Endothelial cell of umbilical vein (primary cell): ENCODE measurements at regions not wholly inside any gene's neighbourhood (a gene's known extent, or its start where the extent isn't known, plus 50 kb on each side); places are given as distances from the start of the nearest gene placed in this dataset.

Experiments used
- BruUV-seq: library from RNA; stranded (reverse); fragments of 400-500 nt; replicated peaks from 2 replicates; lab custom pipeline; 2021; lab: Mats Ljungman, UMichigan
- CTCF ChIA-PET: fragments of 300-600, 350-600 bp; sonication (Branson Sonifier 250); formaldehyde crosslinking; loops from one replicate; lab custom pipeline; 2021; ENCODE audit warnings: antibody characterized with exemption, inconsistent platforms; lab: Charles Lee
- POLR2A ChIA-PET: fragments of 300-600, 350-600 bp; sonication (Branson Sonifier 250); formaldehyde crosslinking; loops from one replicate; lab custom pipeline; 2021; ENCODE audit warnings: antibody characterized with exemption, inconsistent platforms; lab: Charles Lee
- DNase-seq: peaks from one replicate; pipeline ENCODE4 v3.0.0-alpha.2; 2011; ENCODE audit warnings: low read depth, low spot score
- FAIRE-seq: peaks from 2 replicates; lab custom pipeline; 2011; peaks lifted over from hg19 to GRCh38; lab: Jason Lieb, UNC
- H2AFZ ChIP-seq: 2 replicates; pipeline ENCODE4 v1.6.0; 2012; ENCODE audit warnings: low read depth, low read length, control low read depth, inconsistent platforms
- H3K27ac ChIP-seq: 2 replicates; pipeline ENCODE4 v1.5.1; 2011; ENCODE audit warnings: low read depth, mild to moderate bottlenecking, control low read depth, low read length, moderate library complexity; ENCODE audit not compliant: insufficient read depth
- H3K27me3 ChIP-seq, 2 experiments: 2 replicates each; pipeline versions ENCODE4 v1.6.0 to v1.6.1; 2011; ENCODE audit warnings: low read length in 2 of 2, mixed read lengths in 1 of 2; ENCODE audit not compliant: control insufficient read depth in 2 of 2, insufficient read depth in 2 of 2
- H3K36me3 ChIP-seq, 2 experiments: 2 replicates in 1 of 2; 3 replicates in 1 of 2; pipeline ENCODE4 v1.5.1; 2011; ENCODE audit warnings: low read length in 2 of 2, mild to moderate bottlenecking in 1 of 2, moderate library complexity in 1 of 2; ENCODE audit not compliant: control insufficient read depth in 2 of 2, insufficient read depth in 2 of 2; ENCODE audit errors: extremely low read depth in 1 of 2
- H3K4me1 ChIP-seq: 3 replicates; pipeline ENCODE4 v1.5.1; 2011; ENCODE audit warnings: mild to moderate bottlenecking, low read length; ENCODE audit not compliant: control insufficient read depth, insufficient read depth; ENCODE audit errors: extremely low read depth
- H3K4me2 ChIP-seq: 2 replicates; pipeline ENCODE4 v1.6.1; 2011; ENCODE audit warnings: low read length, control low read depth, mixed read lengths; ENCODE audit not compliant: insufficient read depth
- H3K4me3 ChIP-seq, 3 experiments: fragments of 200-600 bp in 1 of 3; sonication (generic), shearing (Covaris generic) in 1 of 3; replicated peaks in 1 of 3; 2 replicates each; pipeline ENCODE4 v1.5.1; 2011 to 2016; ENCODE audit warnings: control low read depth in 3 of 3, low read length in 3 of 3, mild to moderate bottlenecking in 2 of 3, inconsistent platforms in 1 of 3, low read depth in 1 of 3, moderate library complexity in 1 of 3; ENCODE audit not compliant: insufficient read depth in 1 of 3
- H3K79me2 ChIP-seq: 2 replicates; pipeline ENCODE4 v1.6.0; 2012; ENCODE audit warnings: low read length, inconsistent platforms; ENCODE audit not compliant: control insufficient read depth, insufficient read depth
- H3K9ac ChIP-seq: replicated peaks from 2 replicates; pipeline ENCODE3; 2011; ENCODE audit warnings: low read length, control low read depth; ENCODE audit not compliant: insufficient read depth; ENCODE audit errors: extremely low read depth
- H3K9me1 ChIP-seq: replicated peaks from 3 replicates; pipeline ENCODE4 v1.6.0; 2011; ENCODE audit warnings: mild to moderate bottlenecking, low read length; ENCODE audit not compliant: control insufficient read depth, insufficient read depth; ENCODE audit errors: extremely low read depth
- H3K9me3 ChIP-seq: replicated peaks from 2 replicates; pipeline ENCODE4 v1.5.1; 2012; ENCODE audit warnings: low read length, inconsistent platforms; ENCODE audit not compliant: control insufficient read depth, insufficient read depth
- H4K20me1 ChIP-seq: replicated peaks from 2 replicates; pipeline ENCODE3; 2011; ENCODE audit warnings: mild to moderate bottlenecking, low read length; ENCODE audit not compliant: control insufficient read depth, insufficient read depth; ENCODE audit errors: extremely low read depth
- CTCF ChIP-seq, 2 donors: IDR thresholded peaks; 1 replicate in 1 of 2; 2 replicates in 1 of 2; pipeline ENCODE4 v1.5.1; 2011; ENCODE audit warnings: low read length in 2 of 2, mild to moderate bottlenecking in 2 of 2, moderate library complexity in 2 of 2, control low read depth in 1 of 2, inconsistent platforms in 1 of 2, low read depth in 1 of 2; ENCODE audit not compliant: insufficient read depth in 1 of 2; ENCODE audit errors: extremely low read depth in 1 of 2
- EZH2 ChIP-seq: IDR thresholded peaks from 2 replicates; pipeline ENCODE4 v1.6.1; 2012; ENCODE audit warnings: borderline replicate concordance, low read depth, mild to moderate bottlenecking, moderate library complexity, low read length, inconsistent platforms; ENCODE audit not compliant: severe bottlenecking
- FOS ChIP-seq: IDR thresholded peaks from 2 replicates; pipeline ENCODE4 v1.6.1; 2011; ENCODE audit warnings: mild to moderate bottlenecking, low read length, moderate library complexity, borderline replicate concordance; ENCODE audit not compliant: insufficient read depth
- GATA2 ChIP-seq: IDR thresholded peaks from 2 replicates; pipeline ENCODE4 v1.7.0; 2011; ENCODE audit warnings: low read depth, mild to moderate bottlenecking, moderate library complexity, mixed read lengths, low read length; ENCODE audit not compliant: insufficient read length, insufficient read depth
- JUN ChIP-seq: IDR thresholded peaks from 2 replicates; pipeline ENCODE4 v1.6.1; 2011; ENCODE audit warnings: borderline replicate concordance, low read depth; ENCODE audit not compliant: insufficient read length, insufficient read depth
- MYC ChIP-seq: IDR thresholded peaks from one replicate; pipeline ENCODE4 v1.6.1; 2011; ENCODE audit warnings: mild to moderate bottlenecking, low read depth, low read length
- POLR2A ChIP-seq: IDR thresholded peaks from 2 replicates; pipeline ENCODE4 v1.6.1; 2012; ENCODE audit warnings: low read depth, mild to moderate bottlenecking, control low read depth, low read length
- POLR2AphosphoS5 ChIP-seq: IDR thresholded peaks from 2 replicates; pipeline ENCODE4 v1.6.1; 2012; ENCODE audit warnings: low read depth, mild to moderate bottlenecking, control low read depth, low read length, moderate library complexity; ENCODE audit not compliant: insufficient read depth
- dilution Hi-C: fragments of 300-500 bp; cut with MboI; formaldehyde crosslinking; loops from one replicate; pipeline ENCODE4 v1.15.0; 2019; ENCODE audit warnings: low sequenced_read_pairs; ENCODE audit not compliant: extremely low pct_ligation_motif_present
- intact Hi-C: fragments of 100-400 bp; cut with micrococcal nuclease; formaldehyde crosslinking; loops from one replicate; pipeline ENCODE4 v1.10.0; 2022
- TF ChIP-seq, protein P1 (sequence below): IDR thresholded peaks from 2 replicates; pipeline ENCODE4 v1.6.1; 2011; ENCODE audit not compliant: insufficient read depth, insufficient read length

GRCh38 chr1:55594701-55595100 lies 379.5 kb upstream of the USP24 start:
- no peak overlapping the region for H3K9ac ChIP-seq
- H4K20me1 ChIP-seq, result no peaks in the 10 kb centered on the region
- H2AFZ ChIP-seq, result no peak overlapping the region
- H3K4me2 ChIP-seq, result no peak overlapping the region
- H3K9me3 ChIP-seq, result no peaks in the 10 kb centered on the region
- H3K27ac ChIP-seq, result no peak overlapping the region
- intact Hi-C loops, result no loop called here
- DNase-seq (no peak), FAIRE-seq (no peak)
- no peaks in the 10 kb centered on the region for H3K9me1 ChIP-seq
- H3K4me1 ChIP-seq, result no peaks in the 10 kb centered on the region
- H3K27me3 ChIP-seq, result no peaks in the 10 kb centered on the region
- H3K79me2 ChIP-seq, result no peaks in the 10 kb centered on the region
- POLR2A ChIA-PET, result no interaction called here
- dilution Hi-C loops, result no loop called here
- no peak overlapping the region for H3K4me3 ChIP-seq
- BruUV-seq, result no TSS peak
- TF ChIP-seq MYC, result no peak
- TF ChIP-seq, protein P1, sequence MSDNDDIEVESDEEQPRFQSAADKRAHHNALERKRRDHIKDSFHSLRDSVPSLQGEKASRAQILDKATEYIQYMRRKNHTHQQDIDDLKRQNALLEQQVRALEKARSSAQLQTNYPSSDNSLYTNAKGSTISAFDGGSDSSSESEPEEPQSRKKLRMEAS, result no peak
- no peak for TF ChIP-seq CTCF (IDR thresholded peaks at IDR 0.05; ENCODE audit: extremely low read depth in 1 of 2, insufficient read depth in 1 of 2, low read depth in 1 of 2, low read length in 2 of 2)
- TF ChIP-seq POLR2A, result no peak
- TF ChIP-seq FOS, result no peak
- no peak for TF ChIP-seq POLR2AphosphoS5
- no peak for TF ChIP-seq EZH2
- no peak for TF ChIP-seq JUN
- no peak for TF ChIP-seq GATA2
- no peaks in the 10 kb centered on the region for H3K36me3 ChIP-seq
- CTCF ChIA-PET, result no interaction called here
